Stomach (tissue), 8 donors: ENCODE measurements at regions not wholly inside any gene's neighbourhood (a gene's known extent, or its start where the extent isn't known, plus 50 kb on each side); places are given as distances from the start of the nearest gene placed in this dataset.

ENCODE experiments used
- DNase-seq, 2 donors: peaks; one replicate each; pipeline versions ENCODE4 v3.0.0 to v3.0.0-alpha.2; 2013 to 2019
- H3K27ac ChIP-seq, 5 donors: fragments of 200-600 bp in 4 of 5; sonication (generic) in 4 of 5; one replicate each; pipeline ENCODE4 v1.5.1; 2013 to 2019; ENCODE audit warnings: mild to moderate bottlenecking in 1 of 5, moderate library complexity in 1 of 5
- H3K27me3 ChIP-seq, 3 donors: fragments of 200-600 bp; sonication (generic); one replicate each; pipeline ENCODE4 v1.5.1; 2017 to 2019; ENCODE audit warnings: mixed run types in 1 of 3
- H3K36me3 ChIP-seq, 4 donors: fragments of 200-600 bp; sonication (generic); 1 replicate in 3 of 4; 2 replicates in 1 of 4; pipeline ENCODE4 v1.5.1; 2016 to 2019
- H3K4me1 ChIP-seq, 4 donors: fragments of 200-600 bp; sonication (generic); one replicate each; pipeline ENCODE4 v1.5.1; 2016 to 2019
- H3K4me3 ChIP-seq, 4 donors: fragments of 200-600 bp; sonication (generic) in 3 of 4; one replicate each; pipeline ENCODE4 v1.5.1; 2016 to 2019; ENCODE audit warnings: mild to moderate bottlenecking in 1 of 4
- H3K9me3 ChIP-seq, 4 donors: fragments of 200-600 bp; sonication (generic); one replicate each; pipeline ENCODE4 v1.5.1; 2016 to 2019
- CTCF ChIP-seq, 7 experiments: fragments of 450-650 bp in 4 of 7; fragments of 200-600 bp in 3 of 7; sonication (generic) in 3 of 7; IDR thresholded peaks; one replicate each; pipeline ENCODE4 v1.5.1; 2016 to 2019; ENCODE audit warnings: antibody characterized with exemption in 7 of 7, control low read depth in 2 of 7, mild to moderate bottlenecking in 1 of 7
- EP300 ChIP-seq: sonication (generic); formaldehyde crosslinking; IDR thresholded peaks from one replicate; pipeline ENCODE4 v1.6.1; 2017; ENCODE audit warnings: antibody characterized with exemption
- POLR2A ChIP-seq, 4 donors: fragments of 450-650 bp; IDR thresholded peaks; one replicate each; pipeline ENCODE4 v1.6.1; 2016; ENCODE audit warnings: antibody characterized with exemption in 4 of 4, control low read depth in 2 of 4, mild to moderate bottlenecking in 1 of 4, moderate library complexity in 1 of 4
- POLR2AphosphoS5 ChIP-seq, 3 donors: sonication (generic); formaldehyde crosslinking; IDR thresholded peaks; one replicate each; pipeline ENCODE4 v1.6.1; 2016; ENCODE audit warnings: antibody characterized with exemption in 3 of 3
- WGBS, 5 donors: extraction: QIAGEN DNeasy Blood & Tissue Kit in 3 of 5; methylation state at CpG; one replicate each; pipeline versions ENCODE4 v1.1.5 to v1.1.7; 2013 to 2018; 5-methylcytosine and 5-hydroxymethylcytosine counted together
- intact Hi-C: fragments of 100-400 bp; cut with DNase I; formaldehyde crosslinking; loops from one replicate; pipeline ENCODE4 v1.15.1; 2023; ENCODE audit warnings: low total_unique reads
- donor health status: healthy with polysubstance abuse.
- donor health status: Bipolar disorder and iron deficiency.
- donor health status: healthy.

GRCh38 chr13:80591976-80592740, 251.2 kb upstream of the SPRY2 start:
- Histone ChIP-seq H3K4me1 (no peaks in the 10 kb centered on the region), H3K4me3 (no peak overlapping the region), H3K36me3 (no peaks in the 10 kb centered on the region), H3K27me3 (no peaks in the 10 kb centered on the region), H3K9me3 (peaks cover 0 to 5% (median 0%) of the 10 kb centered on the region in 4 donors), H3K27ac (no peak overlapping the region)
- no peak for TF ChIP-seq POLR2A (IDR thresholded peaks at IDR 0.05)
- no peak for TF ChIP-seq POLR2AphosphoS5 (IDR thresholded peaks at IDR 0.05)
- no peak for TF ChIP-seq CTCF (IDR thresholded peaks at IDR 0.05)
- TF ChIP-seq EP300 = no peak
- no peak for DNase-seq
- intact Hi-C loops = no loop called here
- WGBS, 5 donors = 72 to 86% (median 79%) methylated on average over 4 of the region's 4 CpGs

DNA sequence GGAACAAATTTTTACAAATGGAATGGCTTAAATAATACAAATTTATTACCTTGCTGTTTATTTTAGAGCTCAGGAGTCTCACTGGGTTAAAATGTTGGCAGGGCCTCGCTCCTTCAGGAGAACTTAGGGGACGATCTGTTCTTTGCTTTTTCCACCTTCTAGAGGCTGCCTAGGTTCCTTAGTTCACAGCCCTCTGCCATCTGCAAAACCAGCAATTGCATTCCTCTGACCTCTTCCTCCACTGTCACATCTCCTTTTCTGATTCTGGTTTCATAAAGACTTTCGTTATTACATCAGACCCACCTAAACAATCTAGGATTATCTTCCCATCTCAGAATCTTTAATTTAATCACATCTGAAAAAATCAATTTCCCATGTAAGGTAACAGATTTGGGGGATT, 249.6 kb upstream of the SPRY2 start:
- TF ChIP-seq CTCF (IDR thresholded peaks at IDR 0.05) = no peak
- TF ChIP-seq EP300 = no peak
- TF ChIP-seq POLR2AphosphoS5 (IDR thresholded peaks at IDR 0.05) = no peak
- TF ChIP-seq POLR2A (IDR thresholded peaks at IDR 0.05) = no peak
- Histone ChIP-seq H3K36me3 (no peaks in the 10 kb centered on the region), H3K27me3 (no peaks in the 10 kb centered on the region), H3K27ac (no peak overlapping the region), H3K4me1 (no peaks in the 10 kb centered on the region), H3K4me3 (no peak overlapping the region), H3K9me3 (peaks cover 0 to 5% (median 0%) of the 10 kb centered on the region in 4 donors)
- DNase-seq = no peak
- WGBS, 5 donors = 80 to 94% (median 91%) methylated on average over 3 of the region's 3 CpGs
- intact Hi-C loops = no loop called here

DNA sequence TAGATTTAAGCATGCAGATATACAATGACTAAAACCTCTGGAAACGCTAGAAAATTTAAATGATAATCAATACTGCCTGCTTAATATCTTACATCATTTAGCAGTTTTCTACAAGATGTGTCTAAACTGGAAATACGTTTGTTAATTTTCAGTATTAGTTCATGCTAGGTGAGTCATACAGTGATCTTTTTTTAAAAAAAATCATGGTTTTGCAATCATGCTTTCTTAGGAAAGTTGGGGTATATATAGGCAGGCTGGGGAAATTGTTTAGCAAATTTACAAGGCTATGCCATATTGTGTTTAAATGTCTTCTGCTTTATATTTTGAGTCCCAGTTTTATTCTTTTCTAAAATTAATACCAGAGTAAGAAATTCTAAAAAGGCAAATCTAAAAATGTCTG, 245.4 kb upstream of the SPRY2 start:
- H3K9me3 ChIP-seq = peaks cover 0 to 5% (median 0%) of the 10 kb centered on the region in 4 donors
- no peaks in the 10 kb centered on the region for H3K27me3 ChIP-seq
- no peak for DNase-seq
- WGBS, 5 donors = 45 to 66% (median 59%) methylated on average over 2 of the region's 2 CpGs
- H3K4me1 ChIP-seq = no peaks in the 10 kb centered on the region
- H3K36me3 ChIP-seq = no peaks in the 10 kb centered on the region
- no peak for TF ChIP-seq EP300
- no peak for TF ChIP-seq POLR2AphosphoS5 (IDR thresholded peaks at IDR 0.05)
- TF ChIP-seq CTCF (IDR thresholded peaks at IDR 0.05) = no peak
- TF ChIP-seq POLR2A (IDR thresholded peaks at IDR 0.05) = no peak
- intact Hi-C loops = no loop called here
- H3K4me3 ChIP-seq = no peak overlapping the region
- no peak overlapping the region for H3K27ac ChIP-seq

DNA sequence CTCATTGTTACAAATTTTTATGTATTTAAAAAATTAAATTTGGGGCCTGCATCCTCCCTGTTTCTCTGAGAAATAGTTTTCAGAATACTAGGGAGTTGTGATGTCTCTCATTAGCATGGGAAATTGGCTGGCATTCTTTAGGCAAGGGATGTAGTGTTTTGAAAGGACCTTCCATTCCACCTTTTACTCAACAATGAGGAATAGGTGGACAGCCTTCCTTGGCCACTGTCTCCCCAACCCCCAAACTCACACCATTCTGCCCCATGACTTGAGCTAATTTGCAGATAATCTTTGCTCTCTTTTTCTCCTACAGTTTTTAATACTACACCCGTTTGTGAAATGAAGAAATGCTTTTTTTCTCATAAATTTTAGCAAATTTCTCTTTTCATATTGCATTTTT, 244.6 kb upstream of the SPRY2 start:
- H3K27me3 ChIP-seq = no peaks in the 10 kb centered on the region
- DNase-seq = no peak
- no peaks in the 10 kb centered on the region for H3K4me1 ChIP-seq
- intact Hi-C loops = no loop called here
- TF ChIP-seq POLR2AphosphoS5 (IDR thresholded peaks at IDR 0.05) (no peak), EP300 (no peak), POLR2A (IDR thresholded peaks at IDR 0.05) (no peak), CTCF (IDR thresholded peaks at IDR 0.05) (no peak)
- peaks cover 0 to 5% (median 0%) of the 10 kb centered on the region in 4 donors for H3K9me3 ChIP-seq
- no peaks in the 10 kb centered on the region for H3K36me3 ChIP-seq
- 79 to 88% (median 82%) methylated on average over 1 of the region's 1 CpG for WGBS, 5 donors
- H3K4me3 ChIP-seq = no peak overlapping the region
- H3K27ac ChIP-seq = no peak overlapping the region
